Neural progenitor cell (in vitro differentiated cells): ENCODE measurements at regions not wholly inside any gene's neighbourhood (a gene's known extent, or its start where the extent isn't known, plus 50 kb on each side); places are given as distances from the start of the nearest gene placed in this dataset.

Experiments used
- EZH2 ChIP-seq: fragments of 200-600 bp; sonication (generic); IDR thresholded peaks from 2 replicates; pipeline ENCODE4 v1.6.1; 2017; ENCODE audit warnings: antibody characterized with exemption, mild to moderate bottlenecking, moderate library complexity
- TF ChIP-seq, protein P1 (sequence below): fragments of 200-600 bp; sonication (generic); IDR thresholded peaks from 2 replicates; pipeline ENCODE4 v1.5.1; 2017; ENCODE audit warnings: antibody characterized with exemption, mild to moderate bottlenecking

DNA sequence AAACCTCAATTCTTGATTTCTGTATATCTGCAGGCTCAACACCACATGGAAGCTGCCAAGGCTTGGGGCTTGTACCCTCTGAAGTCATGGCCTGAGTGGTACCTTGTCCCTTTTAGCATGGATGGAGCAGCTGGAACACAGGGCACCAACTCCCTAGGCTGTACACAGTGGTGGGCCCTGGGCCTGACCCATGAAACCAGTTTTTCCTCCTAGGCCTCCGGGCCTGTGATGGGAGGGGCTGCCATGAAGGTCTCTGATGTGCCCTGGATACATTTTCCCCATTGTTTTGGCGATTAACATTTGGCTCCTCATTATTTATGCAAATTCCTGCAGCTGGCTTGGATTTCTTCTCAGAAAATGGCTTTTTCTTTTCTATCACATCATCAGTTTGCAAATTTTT, 131.6 kb downstream of the NDFIP2 start:
- TF ChIP-seq, protein P1, sequence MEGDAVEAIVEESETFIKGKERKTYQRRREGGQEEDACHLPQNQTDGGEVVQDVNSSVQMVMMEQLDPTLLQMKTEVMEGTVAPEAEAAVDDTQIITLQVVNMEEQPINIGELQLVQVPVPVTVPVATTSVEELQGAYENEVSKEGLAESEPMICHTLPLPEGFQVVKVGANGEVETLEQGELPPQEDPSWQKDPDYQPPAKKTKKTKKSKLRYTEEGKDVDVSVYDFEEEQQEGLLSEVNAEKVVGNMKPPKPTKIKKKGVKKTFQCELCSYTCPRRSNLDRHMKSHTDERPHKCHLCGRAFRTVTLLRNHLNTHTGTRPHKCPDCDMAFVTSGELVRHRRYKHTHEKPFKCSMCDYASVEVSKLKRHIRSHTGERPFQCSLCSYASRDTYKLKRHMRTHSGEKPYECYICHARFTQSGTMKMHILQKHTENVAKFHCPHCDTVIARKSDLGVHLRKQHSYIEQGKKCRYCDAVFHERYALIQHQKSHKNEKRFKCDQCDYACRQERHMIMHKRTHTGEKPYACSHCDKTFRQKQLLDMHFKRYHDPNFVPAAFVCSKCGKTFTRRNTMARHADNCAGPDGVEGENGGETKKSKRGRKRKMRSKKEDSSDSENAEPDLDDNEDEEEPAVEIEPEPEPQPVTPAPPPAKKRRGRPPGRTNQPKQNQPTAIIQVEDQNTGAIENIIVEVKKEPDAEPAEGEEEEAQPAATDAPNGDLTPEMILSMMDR, result no peak
- TF ChIP-seq EZH2, result no peak
